HCT116 (cell line): ENCODE measurements at regions not wholly inside any gene's neighbourhood (a gene's known extent, or its start where the extent isn't known, plus 50 kb on each side); places are given as distances from the start of the nearest gene placed in this dataset.

Experiments used
- POLR2A ChIP-seq: IDR thresholded peaks from 2 replicates; pipeline ENCODE4 v1.7.0; 2011; ENCODE audit warnings: borderline replicate concordance; ENCODE audit not compliant: insufficient read depth, insufficient read length; ENCODE audit errors: extremely low read depth
- ZNF274 ChIP-seq: fragments of 200-500 bp; sonication (Bioruptor generic); IDR thresholded peaks from 2 replicates; pipeline ENCODE4 v1.6.1; 2014; ENCODE audit warnings: mild to moderate bottlenecking, low read depth, low read length, inconsistent platforms
- TF ChIP-seq, protein P1 (sequence below): IDR thresholded peaks from 2 replicates; pipeline ENCODE4 v1.6.1; 2012
- TF ChIP-seq, protein P2 (sequence below), 3 experiments: fragments of 200-600 bp in 1 of 3; sonication (generic) in 1 of 3; IDR thresholded peaks in 2 of 3; conservative IDR thresholded peaks in 1 of 3; 2 replicates each; pipeline ENCODE4 v1.5.1; 2012 to 2017; ENCODE audit warnings: low read depth in 2 of 3, low read length in 2 of 3, antibody characterized with exemption in 1 of 3, borderline replicate concordance in 1 of 3, control low read depth in 1 of 3, mild to moderate bottlenecking in 1 of 3, mixed read lengths in 1 of 3, mixed run types in 1 of 3, moderate library complexity in 1 of 3; ENCODE audit not compliant: insufficient read depth in 1 of 3

DNA sequence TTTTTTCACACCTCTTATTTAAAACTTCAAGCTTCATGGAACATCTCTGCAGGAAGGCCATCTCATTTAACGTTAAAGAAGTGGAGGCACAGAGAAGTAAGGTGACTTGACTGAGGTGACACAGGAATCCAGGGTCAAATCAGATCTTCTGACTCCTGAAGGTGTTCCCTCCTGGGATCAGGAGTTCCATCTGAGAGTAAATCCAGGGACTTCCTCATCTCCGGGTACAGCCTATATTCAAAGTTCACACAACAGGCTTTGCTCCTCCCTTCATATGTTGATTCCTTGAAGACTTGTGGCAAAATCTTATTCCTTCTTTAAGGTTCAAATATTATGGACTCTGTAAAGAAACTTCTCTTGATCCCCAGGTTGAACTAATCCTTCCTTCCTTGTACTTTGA lies 313.1 kb upstream of the CLINT1 start:
- TF ChIP-seq, protein P1, sequence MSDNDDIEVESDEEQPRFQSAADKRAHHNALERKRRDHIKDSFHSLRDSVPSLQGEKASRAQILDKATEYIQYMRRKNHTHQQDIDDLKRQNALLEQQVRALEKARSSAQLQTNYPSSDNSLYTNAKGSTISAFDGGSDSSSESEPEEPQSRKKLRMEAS = no peak
- TF ChIP-seq, protein P2, sequence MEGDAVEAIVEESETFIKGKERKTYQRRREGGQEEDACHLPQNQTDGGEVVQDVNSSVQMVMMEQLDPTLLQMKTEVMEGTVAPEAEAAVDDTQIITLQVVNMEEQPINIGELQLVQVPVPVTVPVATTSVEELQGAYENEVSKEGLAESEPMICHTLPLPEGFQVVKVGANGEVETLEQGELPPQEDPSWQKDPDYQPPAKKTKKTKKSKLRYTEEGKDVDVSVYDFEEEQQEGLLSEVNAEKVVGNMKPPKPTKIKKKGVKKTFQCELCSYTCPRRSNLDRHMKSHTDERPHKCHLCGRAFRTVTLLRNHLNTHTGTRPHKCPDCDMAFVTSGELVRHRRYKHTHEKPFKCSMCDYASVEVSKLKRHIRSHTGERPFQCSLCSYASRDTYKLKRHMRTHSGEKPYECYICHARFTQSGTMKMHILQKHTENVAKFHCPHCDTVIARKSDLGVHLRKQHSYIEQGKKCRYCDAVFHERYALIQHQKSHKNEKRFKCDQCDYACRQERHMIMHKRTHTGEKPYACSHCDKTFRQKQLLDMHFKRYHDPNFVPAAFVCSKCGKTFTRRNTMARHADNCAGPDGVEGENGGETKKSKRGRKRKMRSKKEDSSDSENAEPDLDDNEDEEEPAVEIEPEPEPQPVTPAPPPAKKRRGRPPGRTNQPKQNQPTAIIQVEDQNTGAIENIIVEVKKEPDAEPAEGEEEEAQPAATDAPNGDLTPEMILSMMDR (IDR thresholded peaks at IDR 0.05 in 2 of 3, conservative IDR thresholded peaks at IDR 0.05 in 1 of 3; ENCODE audit: borderline replicate concordance in 1 of 3, insufficient read depth in 1 of 3, low read depth in 2 of 3, low read length in 2 of 3) = no peak
- TF ChIP-seq POLR2A (no peak), ZNF274 (no peak)
